ENCODE measurements at regions not wholly inside any gene's neighbourhood (a gene's known extent, or its start where the extent isn't known, plus 50 kb on each side); places are given as distances from the start of the nearest gene placed in this dataset.

DNA sequence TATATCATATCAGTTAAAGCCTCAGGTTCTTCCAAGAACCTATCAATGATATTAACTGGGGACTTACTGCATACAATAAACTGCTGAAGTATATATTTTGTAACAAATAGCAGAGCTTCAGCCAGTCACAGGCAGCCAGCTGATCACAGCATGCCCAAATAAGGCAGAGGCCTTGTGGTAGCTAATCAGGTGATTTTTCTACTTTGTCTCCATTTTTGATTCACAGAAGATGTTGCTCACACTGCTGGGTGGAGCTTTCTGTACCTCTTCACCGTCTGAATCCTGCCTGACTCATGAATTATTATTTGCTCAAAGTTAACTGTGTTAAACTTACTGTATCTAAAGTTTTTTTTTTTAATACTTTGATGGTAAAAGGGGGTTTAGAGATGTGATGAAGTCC is 357.4 kb downstream of the PSAT1 start:
- Histone ChIP-seq H2AFZ (ENCODE audit: low read depth, low read length) (no peak overlapping the region), H3K36me3 (ENCODE audit: insufficient read depth, low read length) (no peaks in the 10 kb centered on the region), H3K4me3 (ENCODE audit: low read length) (no peak overlapping the region), H3K4me1 (ENCODE audit: insufficient read depth, low read length) (no peaks in the 10 kb centered on the region), H3K27me3 (ENCODE audit: insufficient read depth, low read length) (no peaks in the 10 kb centered on the region), H3K9me3 (ENCODE audit: low read length) (no peaks in the 10 kb centered on the region)

DNA sequence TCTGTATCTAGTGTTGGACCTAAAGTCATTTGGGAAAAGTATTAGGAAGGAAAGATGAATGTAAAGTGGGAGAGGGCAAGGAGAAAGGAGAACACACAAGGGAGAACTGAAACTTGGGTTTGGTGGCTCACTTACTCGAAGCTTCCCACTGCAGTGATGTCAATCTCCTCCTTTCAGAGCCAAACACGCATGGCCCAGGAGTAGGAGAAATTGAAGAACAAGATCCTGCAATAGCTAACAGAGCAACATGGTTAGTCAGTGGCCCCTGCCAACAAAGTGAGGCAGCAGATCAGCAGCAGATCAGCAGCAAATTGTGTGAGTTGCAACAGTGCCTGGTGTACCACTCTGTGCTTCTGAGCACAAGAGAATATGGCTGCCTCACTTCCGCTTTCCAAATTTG is 366.4 kb downstream of the PSAT1 start:
- no peaks in the 10 kb centered on the region for H3K36me3 ChIP-seq (ENCODE audit: insufficient read depth, low read length)
- H3K9me3 ChIP-seq (ENCODE audit: low read length): no peaks in the 10 kb centered on the region
- no peaks in the 10 kb centered on the region for H3K27me3 ChIP-seq (ENCODE audit: insufficient read depth, low read length)
- no peak overlapping the region for H3K4me3 ChIP-seq (ENCODE audit: low read length)
- H2AFZ ChIP-seq (ENCODE audit: low read depth, low read length): no peak overlapping the region
- H3K4me1 ChIP-seq (ENCODE audit: insufficient read depth, low read length): no peaks in the 10 kb centered on the region

DNA sequence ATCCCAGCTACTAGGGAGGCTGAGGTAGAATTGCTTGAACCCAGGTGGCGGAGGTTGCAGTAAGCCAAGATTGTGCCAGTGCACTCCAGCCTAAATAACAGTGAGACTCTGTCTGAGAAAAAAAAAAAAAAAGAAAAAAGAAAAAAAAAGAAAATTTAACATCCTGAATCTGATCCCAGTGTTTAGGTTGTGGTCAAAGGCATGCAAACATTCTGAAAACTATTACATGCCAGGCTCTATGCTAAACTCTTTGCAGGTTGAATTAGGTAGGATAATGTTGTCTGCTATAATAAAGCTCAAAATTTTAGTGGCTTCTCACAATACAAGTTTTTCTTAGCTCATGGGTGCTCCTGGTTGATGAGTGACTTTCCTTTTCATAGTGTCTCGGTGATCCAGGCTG is 367.4 kb downstream of the PSAT1 start:
- no peaks in the 10 kb centered on the region for H3K4me1 ChIP-seq (ENCODE audit: insufficient read depth, low read length)

DNA sequence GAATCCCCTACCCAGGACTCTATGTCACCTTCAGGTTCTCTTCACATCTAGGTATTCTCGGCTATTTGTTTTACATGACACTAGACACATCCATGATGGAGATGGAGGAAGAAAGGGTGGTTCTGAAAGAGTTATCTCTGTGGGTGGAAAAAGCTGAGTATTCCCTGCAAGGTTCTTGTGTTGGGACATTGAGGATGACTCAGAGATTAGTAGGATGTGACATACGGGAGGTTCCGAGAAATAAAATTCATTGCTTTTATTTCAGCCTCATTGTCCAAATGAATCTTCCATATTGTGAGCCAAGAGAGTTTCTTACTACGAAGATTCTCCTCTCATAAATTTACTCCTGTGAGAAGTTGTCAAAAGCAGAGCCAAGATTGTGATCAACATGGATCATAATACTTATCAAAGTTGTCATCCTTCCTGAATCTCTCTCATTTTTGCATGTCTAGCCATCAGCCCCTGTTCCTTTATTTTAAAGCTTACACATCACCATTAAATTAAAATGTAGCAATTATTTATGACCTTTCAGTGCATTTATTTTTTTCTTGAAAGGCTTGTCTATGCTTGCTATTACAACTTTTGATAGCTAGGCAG is 370.0 kb downstream of the PSAT1 start:
- no peak overlapping the region for H3K4me3 ChIP-seq (ENCODE audit: low read length)
- H3K27me3 ChIP-seq (ENCODE audit: insufficient read depth, low read length): no peaks in the 10 kb centered on the region
- no peaks in the 10 kb centered on the region for H3K4me1 ChIP-seq (ENCODE audit: insufficient read depth, low read length)
- no peak overlapping the region for H2AFZ ChIP-seq (ENCODE audit: low read depth, low read length)
- H3K36me3 ChIP-seq (ENCODE audit: insufficient read depth, low read length): no peaks in the 10 kb centered on the region
- H3K9me3 ChIP-seq (ENCODE audit: low read length): no peaks in the 10 kb centered on the region

More for the DNA sequence above, 367.4 kb downstream of the PSAT1 start:
- no peak overlapping the region for H2AFZ ChIP-seq (ENCODE audit: low read depth, low read length)
- H3K4me3 ChIP-seq (ENCODE audit: low read length): no peak overlapping the region
- H3K36me3 ChIP-seq (ENCODE audit: insufficient read depth, low read length): no peaks in the 10 kb centered on the region
- no peaks in the 10 kb centered on the region for H3K9me3 ChIP-seq (ENCODE audit: low read length)
- H3K27me3 ChIP-seq (ENCODE audit: insufficient read depth, low read length): no peaks in the 10 kb centered on the region

DNA sequence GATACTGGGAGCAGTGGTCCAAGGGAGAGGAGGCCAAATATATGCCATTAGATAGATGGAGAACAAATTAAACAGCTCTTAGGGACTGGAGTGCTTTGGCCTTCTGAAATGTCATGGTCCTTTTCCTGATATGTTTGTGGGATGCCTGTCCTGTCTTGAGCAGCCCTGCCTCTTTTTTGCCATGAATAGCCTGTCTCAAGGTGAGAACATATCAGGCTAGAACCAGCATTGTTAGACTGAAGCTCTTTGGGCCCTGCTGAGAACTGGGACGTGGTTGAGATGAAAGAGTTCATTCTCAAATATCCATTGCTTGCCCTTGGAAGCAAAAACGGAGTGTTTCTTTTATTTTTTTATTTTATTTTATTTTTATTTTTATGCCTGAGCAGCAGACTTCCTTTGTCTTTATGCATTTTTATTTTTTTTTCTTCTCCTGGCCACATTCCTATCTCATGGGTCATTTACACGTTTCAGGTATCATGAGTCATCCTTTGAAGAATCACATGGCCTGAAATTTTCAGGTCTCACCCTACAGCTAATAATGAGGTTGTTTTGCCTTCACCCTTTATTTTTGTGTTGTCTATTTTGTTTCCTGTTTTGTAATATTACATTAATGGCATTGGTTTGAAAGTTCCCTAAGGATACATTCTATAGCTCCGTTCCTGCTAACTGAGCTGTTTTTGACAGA is 371.4 kb downstream of the PSAT1 start:
- Histone ChIP-seq H3K27me3 (ENCODE audit: insufficient read depth, low read length) (no peaks in the 10 kb centered on the region), H3K4me1 (ENCODE audit: insufficient read depth, low read length) (no peaks in the 10 kb centered on the region), H3K4me3 (ENCODE audit: low read length) (no peak overlapping the region), H2AFZ (ENCODE audit: low read depth, low read length) (no peak overlapping the region), H3K9me3 (ENCODE audit: low read length) (no peaks in the 10 kb centered on the region), H3K36me3 (ENCODE audit: insufficient read depth, low read length) (no peaks in the 10 kb centered on the region)

DNA sequence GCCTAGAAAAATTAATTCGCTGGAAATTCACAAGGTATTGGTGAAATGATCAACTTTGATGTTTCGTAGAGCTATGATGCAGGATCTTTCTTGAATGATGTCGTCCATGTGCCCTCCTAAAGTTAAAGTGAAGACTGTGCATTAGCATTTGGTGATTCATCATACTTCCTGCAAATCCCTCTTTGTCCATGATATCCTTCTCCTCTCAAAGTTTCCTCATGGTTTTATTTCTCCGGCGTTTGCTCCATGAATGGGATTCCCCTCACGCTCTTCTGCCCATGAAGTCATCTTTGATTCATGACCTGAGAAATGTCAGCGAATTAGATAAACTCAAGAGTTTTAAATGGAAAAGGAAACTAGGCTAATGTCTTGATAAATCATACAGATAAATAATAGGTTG is 372.7 kb downstream of the PSAT1 start:
- Histone ChIP-seq H3K4me1 (ENCODE audit: insufficient read depth, low read length) (no peaks in the 10 kb centered on the region), H3K4me3 (ENCODE audit: low read length) (no peak overlapping the region), H3K9me3 (ENCODE audit: low read length) (no peaks in the 10 kb centered on the region), H3K27me3 (ENCODE audit: insufficient read depth, low read length) (no peaks in the 10 kb centered on the region), H2AFZ (ENCODE audit: low read depth, low read length) (no peak overlapping the region), H3K36me3 (ENCODE audit: insufficient read depth, low read length) (no peaks in the 10 kb centered on the region)

DNA sequence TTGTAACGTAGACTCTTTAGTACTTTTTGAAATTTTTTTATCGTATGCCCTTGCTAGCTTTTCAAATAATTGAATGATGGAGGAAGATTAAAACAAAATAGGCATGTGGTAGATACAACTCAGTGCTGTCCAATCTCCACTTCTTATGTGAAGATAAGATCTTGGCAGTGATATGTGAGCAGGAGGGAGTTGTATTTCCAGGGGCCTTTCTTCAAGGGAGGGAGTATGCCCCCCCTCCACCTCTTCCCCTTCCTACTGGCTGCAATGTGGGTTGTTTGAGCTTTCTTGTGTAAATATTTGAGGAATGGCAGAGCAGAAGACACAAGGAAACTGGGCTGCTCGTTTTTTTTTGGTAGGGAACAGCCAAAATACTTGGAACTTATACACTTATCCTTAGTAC is 374.9 kb downstream of the PSAT1 start:
- Histone ChIP-seq H3K9me3 (ENCODE audit: low read length) (no peaks in the 10 kb centered on the region), H3K4me3 (ENCODE audit: low read length) (no peak overlapping the region), H3K27me3 (ENCODE audit: insufficient read depth, low read length) (no peaks in the 10 kb centered on the region), H3K36me3 (ENCODE audit: insufficient read depth, low read length) (no peaks in the 10 kb centered on the region), H3K4me1 (ENCODE audit: insufficient read depth, low read length) (no peaks in the 10 kb centered on the region), H2AFZ (ENCODE audit: low read depth, low read length) (no peak overlapping the region)

DNA sequence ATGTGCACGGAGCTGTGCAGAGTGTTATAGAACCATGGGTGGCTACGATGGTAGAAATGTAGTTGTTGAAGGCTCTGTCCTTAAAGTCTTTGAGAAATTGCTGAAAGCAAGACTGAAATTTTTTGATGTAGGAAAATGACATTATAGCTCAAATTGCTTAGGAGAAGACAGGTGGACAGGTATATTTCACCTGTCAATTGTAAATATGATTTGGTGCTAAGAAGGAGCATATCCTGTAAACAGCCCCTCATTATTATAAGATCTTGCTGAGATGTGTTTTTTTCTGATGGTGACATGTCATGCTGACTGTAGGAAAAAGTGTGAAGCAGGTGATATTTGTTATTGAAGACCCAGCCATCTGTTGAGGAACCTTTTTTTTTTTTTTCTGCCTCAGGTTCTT is 377.9 kb downstream of the PSAT1 start:
- H2AFZ ChIP-seq (ENCODE audit: low read depth, low read length): no peak overlapping the region
- H3K4me3 ChIP-seq (ENCODE audit: low read length): no peak overlapping the region
- no peaks in the 10 kb centered on the region for H3K27me3 ChIP-seq (ENCODE audit: insufficient read depth, low read length)
- H3K9me3 ChIP-seq (ENCODE audit: low read length): no peaks in the 10 kb centered on the region
- no peaks in the 10 kb centered on the region for H3K36me3 ChIP-seq (ENCODE audit: insufficient read depth, low read length)
- H3K4me1 ChIP-seq (ENCODE audit: insufficient read depth, low read length): no peaks in the 10 kb centered on the region

DNA sequence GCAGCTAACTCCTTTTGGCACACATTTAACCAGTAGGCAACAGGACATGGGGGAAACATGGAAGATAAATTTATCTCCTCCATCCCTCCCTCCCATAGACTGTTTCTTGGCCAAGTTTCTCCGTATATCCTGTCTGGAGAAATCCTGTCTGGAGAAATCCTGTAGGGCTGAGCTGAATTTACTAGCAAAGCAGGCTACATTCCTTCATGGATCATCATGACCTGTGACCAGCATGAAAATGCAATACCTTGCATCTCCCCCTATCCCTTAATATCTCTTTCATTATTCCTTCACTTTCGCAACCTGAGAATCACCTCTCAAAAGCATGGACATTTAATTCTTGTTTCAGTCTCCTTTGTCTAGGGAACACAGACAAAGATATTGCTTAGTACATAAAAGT is 379.1 kb downstream of the PSAT1 start:
- H3K4me1 ChIP-seq (ENCODE audit: insufficient read depth, low read length): no peaks in the 10 kb centered on the region
- no peak overlapping the region for H3K4me3 ChIP-seq (ENCODE audit: low read length)
- no peaks in the 10 kb centered on the region for H3K9me3 ChIP-seq (ENCODE audit: low read length)
- no peak overlapping the region for H2AFZ ChIP-seq (ENCODE audit: low read depth, low read length)
- H3K36me3 ChIP-seq (ENCODE audit: insufficient read depth, low read length): no peaks in the 10 kb centered on the region
- no peaks in the 10 kb centered on the region for H3K27me3 ChIP-seq (ENCODE audit: insufficient read depth, low read length)

DNA sequence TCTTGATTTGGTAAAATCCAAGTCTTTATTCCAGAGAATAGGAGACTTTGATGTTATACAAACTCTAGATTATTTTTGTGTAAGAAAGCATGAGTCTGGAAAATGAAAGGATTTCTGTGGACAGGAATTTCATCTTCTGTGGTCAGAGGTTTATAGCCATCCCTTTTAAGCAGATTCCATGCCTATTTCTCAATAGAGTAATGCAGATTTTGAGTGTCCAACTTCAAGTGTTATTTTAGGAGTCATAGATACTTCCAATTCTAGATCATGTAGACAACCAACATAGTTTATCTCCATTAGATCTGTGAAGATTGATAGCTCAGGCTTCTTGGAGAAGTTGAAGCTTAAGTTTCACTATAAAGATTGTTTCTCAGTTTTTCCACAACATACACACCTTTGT is 379.7 kb downstream of the PSAT1 start:
- Histone ChIP-seq H3K27me3 (ENCODE audit: insufficient read depth, low read length) (no peaks in the 10 kb centered on the region), H3K4me3 (ENCODE audit: low read length) (no peak overlapping the region), H3K36me3 (ENCODE audit: insufficient read depth, low read length) (no peaks in the 10 kb centered on the region), H3K4me1 (ENCODE audit: insufficient read depth, low read length) (no peaks in the 10 kb centered on the region), H2AFZ (ENCODE audit: low read depth, low read length) (no peak overlapping the region), H3K9me3 (ENCODE audit: low read length) (no peaks in the 10 kb centered on the region)

DNA sequence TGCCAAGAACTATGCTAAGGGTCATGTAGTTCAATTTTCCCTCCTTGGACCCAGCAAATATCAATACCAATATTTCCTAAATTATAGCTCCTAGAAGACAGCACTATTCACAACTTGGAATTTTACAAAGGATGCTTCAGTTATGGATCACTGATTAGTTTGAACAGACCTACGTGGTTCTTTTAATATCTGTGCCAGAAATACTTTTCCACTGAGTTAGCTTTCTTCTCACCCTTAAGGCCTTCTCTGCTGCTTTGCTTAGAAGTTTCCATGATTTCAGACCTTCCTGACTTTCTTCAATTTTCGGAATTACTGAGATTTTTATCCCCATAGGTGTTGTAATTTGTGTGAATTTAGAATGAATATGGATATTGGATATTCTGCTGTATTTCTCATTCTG is 380.4 kb downstream of the PSAT1 start:
- H2AFZ ChIP-seq (ENCODE audit: low read depth, low read length): no peak overlapping the region
- no peaks in the 10 kb centered on the region for H3K27me3 ChIP-seq (ENCODE audit: insufficient read depth, low read length)
- no peak overlapping the region for H3K4me3 ChIP-seq (ENCODE audit: low read length)
- H3K9me3 ChIP-seq (ENCODE audit: low read length): no peaks in the 10 kb centered on the region
- H3K4me1 ChIP-seq (ENCODE audit: insufficient read depth, low read length): no peaks in the 10 kb centered on the region
- no peaks in the 10 kb centered on the region for H3K36me3 ChIP-seq (ENCODE audit: insufficient read depth, low read length)

DNA sequence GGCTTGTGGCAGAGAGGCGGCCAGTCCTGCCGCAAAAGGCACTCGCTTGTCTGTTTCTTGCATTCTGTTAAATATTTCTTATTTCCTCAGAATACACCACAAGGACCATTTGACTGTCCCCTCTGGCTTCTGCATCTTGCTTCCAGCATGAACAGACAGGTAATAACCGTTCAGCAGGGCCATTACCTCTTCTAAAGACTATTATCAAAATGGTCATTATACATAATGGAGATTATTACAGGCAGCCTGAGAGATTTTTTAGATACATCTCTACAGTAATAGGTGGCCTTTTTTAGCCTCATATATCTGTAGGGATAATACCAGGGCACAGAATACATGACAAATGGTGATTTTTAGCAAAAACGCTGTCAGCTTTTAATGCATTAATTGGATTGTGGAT is 382.0 kb downstream of the PSAT1 start:
- Histone ChIP-seq H3K27me3 (ENCODE audit: insufficient read depth, low read length) (no peaks in the 10 kb centered on the region), H3K4me1 (ENCODE audit: insufficient read depth, low read length) (no peaks in the 10 kb centered on the region), H3K36me3 (ENCODE audit: insufficient read depth, low read length) (no peaks in the 10 kb centered on the region), H3K4me3 (ENCODE audit: low read length) (no peak overlapping the region), H3K9me3 (ENCODE audit: low read length) (no peaks in the 10 kb centered on the region), H2AFZ (ENCODE audit: low read depth, low read length) (no peak overlapping the region)

DNA sequence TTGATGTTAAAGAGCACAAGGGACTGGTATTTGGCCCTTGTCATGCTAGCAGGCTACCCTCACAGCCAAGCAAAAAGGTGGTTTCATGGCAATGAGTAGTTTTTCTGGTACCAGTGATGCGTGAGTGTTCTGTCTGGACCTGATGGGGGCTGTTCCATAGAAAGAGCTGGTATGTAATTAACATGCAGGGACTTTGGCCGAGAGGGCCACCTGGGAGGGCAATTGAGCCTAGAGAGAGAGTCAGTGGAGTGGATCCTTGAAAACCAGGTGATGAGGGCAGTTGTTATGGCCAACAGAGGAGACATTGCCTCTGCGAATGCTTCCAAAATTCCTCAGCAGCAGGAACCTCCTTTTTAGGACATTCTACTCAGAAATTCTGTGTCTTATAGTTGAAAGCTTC is 383.3 kb downstream of the PSAT1 start:
- Histone ChIP-seq H3K27me3 (ENCODE audit: insufficient read depth, low read length) (no peaks in the 10 kb centered on the region), H2AFZ (ENCODE audit: low read depth, low read length) (no peak overlapping the region), H3K36me3 (ENCODE audit: insufficient read depth, low read length) (no peaks in the 10 kb centered on the region), H3K9me3 (ENCODE audit: low read length) (no peaks in the 10 kb centered on the region), H3K4me3 (ENCODE audit: low read length) (no peak overlapping the region), H3K4me1 (ENCODE audit: insufficient read depth, low read length) (peaks cover 10% of the 10 kb centered on the region)

DNA sequence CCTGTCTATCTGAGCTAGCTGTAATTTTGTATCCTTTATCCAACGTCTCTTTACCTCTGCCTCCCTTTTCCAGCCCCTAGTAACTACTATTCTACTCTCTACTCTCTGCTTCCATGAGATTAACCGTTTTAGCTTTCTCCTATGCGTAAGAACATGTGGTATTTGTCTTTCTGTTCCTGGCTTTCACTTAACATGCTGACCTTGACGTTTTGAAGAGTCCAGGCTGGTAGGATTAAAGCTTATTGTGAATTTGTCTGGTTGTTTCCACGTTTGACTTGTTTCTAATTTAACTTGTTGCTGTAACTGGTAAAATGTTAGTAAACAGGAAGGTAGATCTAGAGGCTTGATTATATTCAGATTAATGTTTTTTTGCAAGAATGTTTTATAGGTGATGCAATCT is 385.3 kb downstream of the PSAT1 start:
- no peak overlapping the region for H2AFZ ChIP-seq (ENCODE audit: low read depth, low read length)
- peaks cover 21% of the 10 kb centered on the region for H3K4me1 ChIP-seq (ENCODE audit: insufficient read depth, low read length)
- H3K36me3 ChIP-seq (ENCODE audit: insufficient read depth, low read length): no peaks in the 10 kb centered on the region
- H3K27me3 ChIP-seq (ENCODE audit: insufficient read depth, low read length): no peaks in the 10 kb centered on the region
- no peak overlapping the region for H3K4me3 ChIP-seq (ENCODE audit: low read length)
- H3K9me3 ChIP-seq (ENCODE audit: low read length): no peaks in the 10 kb centered on the region

All from neuron (in vitro differentiated cells).